ENCODE measurements at regions not wholly inside any gene's neighbourhood (a gene's known extent, or its start where the extent isn't known, plus 50 kb on each side); places are given as distances from the start of the nearest gene placed in this dataset.
A peak's percentile ranks its signal among the peaks of the same experiment; 100 is the strongest.

- no peak for DNase-seq
Measured at GRCh38 chr14:51518280-51518679, 133.4 kb upstream of the FRMD6 start.

GRCh38 chr14:51518711-51519110 is 133.0 kb upstream of the FRMD6 start:
- DNase-seq: no peak

- no peak for DNase-seq
Measured at GRCh38 chr14:51520087-51520486, 131.6 kb upstream of the FRMD6 start.

GRCh38 chr14:51521764-51522163 is 129.9 kb upstream of the FRMD6 start:
- no peak for DNase-seq

GRCh38 chr14:51523243-51523642 is 128.5 kb upstream of the FRMD6 start:
- DNase-seq: no peak

- DNase-seq: no peak
Measured at GRCh38 chr14:51525739-51526138, 126.0 kb upstream of the FRMD6 start.

GRCh38 chr14:51527073-51527472 is 124.6 kb upstream of the FRMD6 start:
- DNase-seq: no peak

GRCh38 chr14:51529736-51530135 is 122.0 kb upstream of the FRMD6 start:
- DNase-seq: no peak

GRCh38 chr14:51533160-51533559 is 118.5 kb upstream of the FRMD6 start:
- DNase-seq: no peak

- DNase-seq: no peak
Measured at GRCh38 chr14:51533872-51534553, 117.7 kb upstream of the FRMD6 start.

- peak; percentile 26 for DNase-seq
Measured at GRCh38 chr14:51534610-51535011, 117.1 kb upstream of the FRMD6 start.

- no peak for DNase-seq
Measured at GRCh38 chr14:51535443-51536044, 116.2 kb upstream of the FRMD6 start.

- no peak for DNase-seq
Measured at GRCh38 chr14:51538973-51539372, 112.7 kb upstream of the FRMD6 start.

GRCh38 chr14:51539571-51540037 is 112.1 kb upstream of the FRMD6 start:
- DNase-seq: no peak

GRCh38 chr14:51540364-51540763 is 111.3 kb upstream of the FRMD6 start:
- DNase-seq: no peak

- DNase-seq: no peak
Measured at GRCh38 chr14:51544471-51544870, 107.2 kb upstream of the FRMD6 start.

- DNase-seq: no peak
Measured at GRCh38 chr14:51544901-51545300, 106.8 kb upstream of the FRMD6 start.

- no peak for DNase-seq
Measured at GRCh38 chr14:51545396-51545795, 106.3 kb upstream of the FRMD6 start.

GRCh38 chr14:51546099-51546498 is 105.6 kb upstream of the FRMD6 start:
- no peak for DNase-seq

GRCh38 chr14:51546603-51547258 is 105.0 kb upstream of the FRMD6 start:
- DNase-seq: no peak

- no peak for DNase-seq
Measured at GRCh38 chr14:51547260-51547659, 104.5 kb upstream of the FRMD6 start.

GRCh38 chr14:51547701-51548100 is 104.0 kb upstream of the FRMD6 start:
- no peak for DNase-seq

GRCh38 chr14:51548187-51548586 is 103.5 kb upstream of the FRMD6 start:
- no peak for DNase-seq

GRCh38 chr14:51550636-51551035 is 101.1 kb upstream of the FRMD6 start:
- no peak for DNase-seq
